PC-9 (cell line): ENCODE measurements at regions not wholly inside any gene's neighbourhood (a gene's known extent, or its start where the extent isn't known, plus 50 kb on each side); places are given as distances from the start of the nearest gene placed in this dataset.

Experiments used
- BruUV-seq: library from RNA; stranded (reverse); fragments of 400-500 nt; replicated peaks from 2 replicates; lab custom pipeline; 2021; lab: Mats Ljungman, UMichigan
- CTCF ChIA-PET: fragments of 300-600 bp; sonication (Branson Sonifier 250); formaldehyde crosslinking; loops from one replicate; lab custom pipeline; 2022; ENCODE audit warnings: antibody characterized with exemption; lab: Charles Lee
- POLR2A ChIA-PET: fragments of 300-600 bp; sonication (Branson Sonifier 250); formaldehyde crosslinking; loops from one replicate; lab custom pipeline; 2022; ENCODE audit warnings: antibody characterized with exemption; ENCODE audit not compliant: unreplicated experiment; lab: Charles Lee
- DNase-seq, 2 experiments: peaks; one replicate each; pipeline versions ENCODE4 v3.0.0 to v3.0.0-alpha.2; 2015 to 2022; ENCODE audit warnings: mixed read lengths in 1 of 2
- H2AFZ ChIP-seq: fragments of 200-600 bp; sonication (generic); 2 replicates; pipeline ENCODE4 v1.8.1; 2017; ENCODE audit warnings: antibody characterized with exemption
- H3F3A ChIP-seq: fragments of 200-600 bp; sonication (generic); 2 replicates; pipeline ENCODE4 v1.8.1; 2017; ENCODE audit warnings: antibody characterized with exemption, mild to moderate bottlenecking, low read depth; ENCODE audit not compliant: insufficient read depth
- H3K27ac ChIP-seq: fragments of 200-600 bp; sonication (generic); 2 replicates; pipeline ENCODE4 v1.6.1; 2016; ENCODE audit warnings: mixed run types
- H3K27me3 ChIP-seq: fragments of 200-600 bp; sonication (generic); 2 replicates; pipeline ENCODE4 v1.6.1; 2016; ENCODE audit warnings: low read depth, mixed run types; ENCODE audit not compliant: insufficient read depth
- H3K36me3 ChIP-seq: fragments of 200-600 bp; sonication (generic); 2 replicates; pipeline ENCODE4 v1.6.1; 2016; ENCODE audit warnings: low read depth, mixed run types
- H3K4me1 ChIP-seq: fragments of 200-600 bp; sonication (generic); replicated peaks from 2 replicates; pipeline ENCODE4 v1.6.1; 2016; ENCODE audit warnings: mixed run types; ENCODE audit not compliant: insufficient read depth
- H3K4me2 ChIP-seq: fragments of 200-600 bp; sonication (generic); 2 replicates; pipeline ENCODE4 v1.6.1; 2017; ENCODE audit warnings: mixed run types
- H3K4me3 ChIP-seq: fragments of 200-600 bp; sonication (generic); 2 replicates; pipeline ENCODE4 v1.6.1; 2016; ENCODE audit warnings: mixed run types
- H3K79me2 ChIP-seq: fragments of 200-600 bp; sonication (generic); 2 replicates; pipeline ENCODE4 v1.6.1; 2017; ENCODE audit warnings: low read depth, mixed run types
- H3K9me2 ChIP-seq: fragments of 200-600 bp; sonication (generic); 2 replicates; pipeline ENCODE4 v1.8.1; 2017; ENCODE audit warnings: mild to moderate bottlenecking; ENCODE audit not compliant: insufficient read depth
- H3K9me3 ChIP-seq: fragments of 200-600 bp; sonication (generic); 2 replicates; pipeline ENCODE4 v1.8.1; 2016; ENCODE audit warnings: low read depth; ENCODE audit not compliant: insufficient read depth
- H4K20me1 ChIP-seq: fragments of 200-600 bp; sonication (generic); 2 replicates; pipeline ENCODE4 v1.8.1; 2017; ENCODE audit not compliant: insufficient read depth
- EZH2 ChIP-seq: fragments of 200-600 bp; sonication (generic); IDR thresholded peaks from 2 replicates; pipeline ENCODE4 v1.8.0; 2017; ENCODE audit warnings: antibody characterized with exemption, low read depth
- intact Hi-C: fragments of 100-400 bp; cut with micrococcal nuclease; formaldehyde crosslinking; loops from one replicate; pipeline ENCODE4 v1.10.0; 2022; ENCODE audit not compliant: unreplicated experiment
- TF ChIP-seq, protein P1 (sequence below): fragments of 200-600 bp; sonication (generic); conservative IDR thresholded peaks from 2 replicates; pipeline ENCODE4 v1.6.1; 2017; ENCODE audit warnings: mixed run types, antibody characterized with exemption, mild to moderate bottlenecking, moderate library complexity

DNA sequence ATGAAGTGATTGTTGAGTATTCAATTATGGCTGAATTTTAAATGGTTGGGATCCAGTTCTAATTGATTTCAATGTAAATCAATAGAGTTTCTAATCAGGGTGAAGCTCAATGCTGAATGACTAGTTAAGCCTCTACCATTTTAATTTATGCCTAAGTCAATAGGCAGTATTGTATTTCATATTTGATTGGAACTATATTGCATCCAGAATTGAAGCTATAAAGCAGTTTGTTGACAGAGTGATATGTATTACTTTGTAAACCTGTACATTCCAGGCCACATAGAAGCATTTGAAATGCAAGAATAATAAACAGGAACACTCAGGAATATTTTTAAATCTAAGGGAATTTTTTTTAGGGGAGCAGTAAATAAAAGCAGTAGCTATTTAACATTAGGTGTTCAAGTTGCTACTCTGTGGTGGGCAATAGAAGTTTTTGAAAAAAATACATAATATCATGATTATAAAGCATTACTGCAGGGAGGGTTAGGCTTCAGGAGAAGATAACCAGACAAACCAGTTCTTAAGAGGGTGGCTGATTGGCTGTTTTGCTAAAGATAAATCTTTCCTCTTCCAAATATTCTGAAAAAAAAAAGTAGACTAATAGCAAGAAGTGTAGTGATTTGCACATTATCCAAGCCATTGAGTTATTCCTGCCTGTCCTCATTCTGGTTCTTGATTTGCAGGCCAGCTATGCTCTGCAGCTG is 492.0 kb upstream of the MEF2C start:
- H2AFZ ChIP-seq = no peak overlapping the region
- no peaks in the 10 kb centered on the region for H4K20me1 ChIP-seq
- no peaks in the 10 kb centered on the region for H3K36me3 ChIP-seq
- BruUV-seq = no TSS peak
- no peaks in the 10 kb centered on the region for H3K79me2 ChIP-seq
- no peaks in the 10 kb centered on the region for H3F3A ChIP-seq
- CTCF ChIA-PET = interaction anchor here (0.7 kb wide), 1 partner anchor 355 kb away, joined by 3 read pairs; no protein-coding TSS in a partner anchor
- H3K4me3 ChIP-seq = no peak overlapping the region
- no peak for DNase-seq
- H3K9me3 ChIP-seq = 0 out of 2 replicates have a peak, but pooled peaks cover 5% of the 10 kb centered on the region
- H3K9me2 ChIP-seq = 0 out of 2 replicates have a peak, but pooled peaks cover 4% of the 10 kb centered on the region
- POLR2A ChIA-PET = interaction anchor here (0.8 kb wide), 1 partner anchor 19 kb away, joined by 10 read pairs; no protein-coding TSS in a partner anchor
- H3K4me2 ChIP-seq = no peak overlapping the region
- no peak overlapping the region for H3K27ac ChIP-seq
- TF ChIP-seq, protein P1, sequence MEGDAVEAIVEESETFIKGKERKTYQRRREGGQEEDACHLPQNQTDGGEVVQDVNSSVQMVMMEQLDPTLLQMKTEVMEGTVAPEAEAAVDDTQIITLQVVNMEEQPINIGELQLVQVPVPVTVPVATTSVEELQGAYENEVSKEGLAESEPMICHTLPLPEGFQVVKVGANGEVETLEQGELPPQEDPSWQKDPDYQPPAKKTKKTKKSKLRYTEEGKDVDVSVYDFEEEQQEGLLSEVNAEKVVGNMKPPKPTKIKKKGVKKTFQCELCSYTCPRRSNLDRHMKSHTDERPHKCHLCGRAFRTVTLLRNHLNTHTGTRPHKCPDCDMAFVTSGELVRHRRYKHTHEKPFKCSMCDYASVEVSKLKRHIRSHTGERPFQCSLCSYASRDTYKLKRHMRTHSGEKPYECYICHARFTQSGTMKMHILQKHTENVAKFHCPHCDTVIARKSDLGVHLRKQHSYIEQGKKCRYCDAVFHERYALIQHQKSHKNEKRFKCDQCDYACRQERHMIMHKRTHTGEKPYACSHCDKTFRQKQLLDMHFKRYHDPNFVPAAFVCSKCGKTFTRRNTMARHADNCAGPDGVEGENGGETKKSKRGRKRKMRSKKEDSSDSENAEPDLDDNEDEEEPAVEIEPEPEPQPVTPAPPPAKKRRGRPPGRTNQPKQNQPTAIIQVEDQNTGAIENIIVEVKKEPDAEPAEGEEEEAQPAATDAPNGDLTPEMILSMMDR = no peak
- TF ChIP-seq EZH2 = no peak
- no peaks in the 10 kb centered on the region for H3K4me1 ChIP-seq
- intact Hi-C loops = no loop called here
- no peaks in the 10 kb centered on the region for H3K27me3 ChIP-seq

DNA sequence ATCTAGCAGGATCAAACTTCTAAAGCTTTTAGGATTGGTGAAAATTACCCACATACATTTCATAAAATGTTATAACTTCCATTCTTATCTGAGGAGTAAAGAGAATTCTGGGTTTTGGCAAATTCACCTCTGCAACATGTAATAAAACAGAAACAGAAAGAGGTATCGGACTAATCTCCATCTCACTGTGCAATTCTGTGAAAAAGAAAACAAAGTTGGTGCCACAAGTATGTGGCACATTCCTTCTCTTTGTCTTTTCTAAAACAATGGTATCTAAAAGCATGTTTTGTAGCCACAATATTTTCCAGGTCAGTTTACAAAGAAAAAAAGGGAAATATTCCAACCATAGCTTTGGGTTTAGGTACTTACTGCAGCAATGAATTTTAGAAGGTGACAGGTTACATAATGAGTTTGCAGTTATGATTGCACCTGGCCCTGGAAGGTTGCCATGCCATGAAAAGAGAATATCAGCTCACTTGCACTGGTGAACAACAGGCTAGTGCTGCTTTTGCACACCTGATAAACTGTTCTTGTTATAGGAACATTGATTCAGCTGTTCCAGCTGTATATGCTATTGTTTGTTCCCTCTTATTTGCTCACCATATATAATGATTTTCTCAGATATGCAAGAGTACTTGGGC is 491.3 kb upstream of the MEF2C start:
- no peaks in the 10 kb centered on the region for H4K20me1 ChIP-seq
- H3K9me2 ChIP-seq = 0 out of 2 replicates have a peak, but pooled peaks cover 5% of the 10 kb centered on the region
- H3K9me3 ChIP-seq = 0 out of 2 replicates have a peak, but pooled peaks cover 5% of the 10 kb centered on the region
- H3K4me2 ChIP-seq = no peak overlapping the region
- ChIA-PET POLR2A (no interaction called here), CTCF (interaction anchor here (0.7 kb wide), 1 partner anchor 356 kb away, joined by 3 read pairs; no protein-coding TSS in a partner anchor)
- no peaks in the 10 kb centered on the region for H3K27me3 ChIP-seq
- H3K36me3 ChIP-seq = no peaks in the 10 kb centered on the region
- TF ChIP-seq EZH2 = no peak
- TF ChIP-seq, protein P1 = no peak
- peak in 1 of 2 experiments; percentile 6 for DNase-seq
- no peak overlapping the region for H2AFZ ChIP-seq
- no peaks in the 10 kb centered on the region for H3K79me2 ChIP-seq
- intact Hi-C loops = no loop called here
- no peak overlapping the region for H3K27ac ChIP-seq
- H3K4me1 ChIP-seq = no peaks in the 10 kb centered on the region
- no peak overlapping the region for H3K4me3 ChIP-seq
- H3F3A ChIP-seq = no peaks in the 10 kb centered on the region
- BruUV-seq = no TSS peak

DNA sequence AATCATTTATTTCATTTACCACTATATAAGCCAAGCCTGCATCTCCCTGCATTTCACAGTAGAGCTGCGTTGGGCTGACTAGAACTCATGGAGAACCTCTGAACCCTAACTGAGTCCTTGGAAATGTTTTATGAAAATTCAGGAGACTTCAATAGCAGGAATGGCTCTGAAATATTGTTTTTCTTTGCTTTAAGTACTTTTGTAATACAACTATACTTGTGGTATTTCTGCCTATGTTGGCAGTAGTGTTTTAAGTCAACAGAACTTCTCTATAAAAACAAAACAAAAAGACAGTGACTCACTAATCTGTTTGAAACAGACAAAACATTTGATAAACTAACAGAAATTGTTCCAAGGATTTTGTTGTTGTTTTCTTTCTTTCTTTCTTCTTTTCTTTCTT is 489.2 kb upstream of the MEF2C start:
- H3F3A ChIP-seq = no peaks in the 10 kb centered on the region
- TF ChIP-seq, protein P1 = no peak
- TF ChIP-seq EZH2 = no peak
- H3K36me3 ChIP-seq = no peaks in the 10 kb centered on the region
- BruUV-seq = no TSS peak
- POLR2A ChIA-PET = no interaction called here
- CTCF ChIA-PET = no interaction called here
- 0 out of 2 replicates have a peak, but pooled peaks cover 5% of the 10 kb centered on the region for H3K9me3 ChIP-seq
- 0 out of 2 replicates have a peak, but pooled peaks cover 5% of the 10 kb centered on the region for H3K9me2 ChIP-seq
- H3K4me2 ChIP-seq = no peak overlapping the region
- no peak overlapping the region for H3K27ac ChIP-seq
- no peaks in the 10 kb centered on the region for H3K27me3 ChIP-seq
- no peaks in the 10 kb centered on the region for H3K4me1 ChIP-seq
- DNase-seq = no peak
- no peaks in the 10 kb centered on the region for H4K20me1 ChIP-seq
- no peak overlapping the region for H3K4me3 ChIP-seq
- H3K79me2 ChIP-seq = no peaks in the 10 kb centered on the region
- H2AFZ ChIP-seq = no peak overlapping the region
- intact Hi-C loops = no loop called here
